GM12875 (cell line): ENCODE measurements at regions not wholly inside any gene's neighbourhood (a gene's known extent, or its start where the extent isn't known, plus 50 kb on each side); places are given as distances from the start of the nearest gene placed in this dataset.

Experiments
- H3K4me3 ChIP-seq: one replicate; pipeline ENCODE4 v1.5.1; 2011; ENCODE audit warnings: low read depth, low read length, control low read depth
- CTCF ChIP-seq: IDR thresholded peaks from 2 replicates; pipeline ENCODE4 v1.5.1; 2011; ENCODE audit warnings: low read depth, mild to moderate bottlenecking, control low read depth, inconsistent platforms, low read length, moderate library complexity, borderline replicate concordance; ENCODE audit not compliant: insufficient read depth

- TF ChIP-seq CTCF = no peak
- no peak overlapping the region for H3K4me3 ChIP-seq
These were observed 113.6 kb downstream of the GALC start for GRCh38 chr14:87879389-87879788.

GRCh38 chr14:87878959-87879358 is 114.0 kb downstream of the GALC start:
- TF ChIP-seq CTCF = no peak
- H3K4me3 ChIP-seq = no peak overlapping the region

- no peak overlapping the region for H3K4me3 ChIP-seq
- no peak for TF ChIP-seq CTCF
These were observed 115.1 kb downstream of the GALC start for GRCh38 chr14:87877877-87878276.

GRCh38 chr14:87874676-87875075 is 118.3 kb downstream of the GALC start:
- H3K4me3 ChIP-seq = no peak overlapping the region
- TF ChIP-seq CTCF = no peak

- no peak for TF ChIP-seq CTCF
- H3K4me3 ChIP-seq = no peak overlapping the region
These were observed 119.2 kb downstream of the GALC start for GRCh38 chr14:87873741-87874140.

GRCh38 chr14:87869619-87870583 is 123.1 kb downstream of the GALC start:
- no peak overlapping the region for H3K4me3 ChIP-seq
- no peak for TF ChIP-seq CTCF

GRCh38 chr14:87868920-87869319 is 124.1 kb downstream of the GALC start:
- H3K4me3 ChIP-seq = no peak overlapping the region
- no peak for TF ChIP-seq CTCF
